ENCODE measurements at regions not wholly inside any gene's neighbourhood (a gene's known extent, or its start where the extent isn't known, plus 50 kb on each side); places are given as distances from the start of the nearest gene placed in this dataset.

- TF ChIP-seq EZH2 (IDR thresholded peaks at IDR 0.05; ENCODE audit: borderline replicate concordance, low read depth, low read length, severe bottlenecking) (no peak), CTCF (IDR thresholded peaks at IDR 0.05; ENCODE audit: borderline replicate concordance, extremely low read depth, low read length, poor library complexity, severe bottlenecking) (no peak)
Observed at GRCh38 chr3:135412475-135412874, 553.1 kb upstream of the PPP2R3A start.

GRCh38 chr3:135416182-135416581 is 549.3 kb upstream of the PPP2R3A start:
- no peak for DNase-seq
- no peaks in the 10 kb centered on the region for H3K9me3 ChIP-seq (ENCODE audit: insufficient read depth, low read length, severe bottlenecking)
- H3K9ac ChIP-seq (ENCODE audit: low read depth, low read length) = no peak overlapping the region
- H3K27me3 ChIP-seq (ENCODE audit: insufficient read depth, low read length, poor library complexity) = peaks cover 8% of the 10 kb centered on the region
- no peaks in the 10 kb centered on the region for H3K36me3 ChIP-seq (ENCODE audit: insufficient read depth, low read length)
- no peak overlapping the region for H3K27ac ChIP-seq (ENCODE audit: low read length)
- no peak overlapping the region for H2AFZ ChIP-seq (ENCODE audit: low read depth, low read length)
- no peak overlapping the region for H3K4me3 ChIP-seq (ENCODE audit: low read depth in 1 of 2, low read length in 2 of 2)
- TF ChIP-seq CTCF (IDR thresholded peaks at IDR 0.05; ENCODE audit: borderline replicate concordance, extremely low read depth, low read length, poor library complexity, severe bottlenecking) (no peak), EZH2 (IDR thresholded peaks at IDR 0.05; ENCODE audit: borderline replicate concordance, low read depth, low read length, severe bottlenecking) (no peak)
- no peaks in the 10 kb centered on the region for H3K79me2 ChIP-seq (ENCODE audit: insufficient read depth, low read length)
- no peaks in the 10 kb centered on the region for H4K20me1 ChIP-seq (ENCODE audit: insufficient read depth, low read length)
- H3K4me1 ChIP-seq (ENCODE audit: insufficient read depth, low read length) = no peaks in the 10 kb centered on the region
- H3K4me2 ChIP-seq (ENCODE audit: insufficient read depth, low read length) = no peak overlapping the region
- ATAC-seq (ENCODE audit: insufficient read depth, low read depth) = no peak

More at GRCh38 chr3:135412475-135412874, 553.1 kb upstream of the PPP2R3A start:
- Histone ChIP-seq H3K27me3 (ENCODE audit: insufficient read depth, low read length, poor library complexity) (peaks cover 10% of the 10 kb centered on the region), H2AFZ (ENCODE audit: low read depth, low read length) (no peak overlapping the region), H3K9ac (ENCODE audit: low read depth, low read length) (no peak overlapping the region), H3K4me3 (ENCODE audit: low read depth in 1 of 2, low read length in 2 of 2) (no peak overlapping the region), H3K9me3 (ENCODE audit: insufficient read depth, low read length, severe bottlenecking) (no peaks in the 10 kb centered on the region), H3K4me1 (ENCODE audit: insufficient read depth, low read length) (no peaks in the 10 kb centered on the region), H3K79me2 (ENCODE audit: insufficient read depth, low read length) (no peaks in the 10 kb centered on the region), H3K36me3 (ENCODE audit: insufficient read depth, low read length) (no peaks in the 10 kb centered on the region), H4K20me1 (ENCODE audit: insufficient read depth, low read length) (no peaks in the 10 kb centered on the region), H3K4me2 (ENCODE audit: insufficient read depth, low read length) (no peak overlapping the region), H3K27ac (ENCODE audit: low read length) (no peak overlapping the region)
- DNase-seq (no peak), ATAC-seq (ENCODE audit: insufficient read depth, low read depth) (no peak)

DNA sequence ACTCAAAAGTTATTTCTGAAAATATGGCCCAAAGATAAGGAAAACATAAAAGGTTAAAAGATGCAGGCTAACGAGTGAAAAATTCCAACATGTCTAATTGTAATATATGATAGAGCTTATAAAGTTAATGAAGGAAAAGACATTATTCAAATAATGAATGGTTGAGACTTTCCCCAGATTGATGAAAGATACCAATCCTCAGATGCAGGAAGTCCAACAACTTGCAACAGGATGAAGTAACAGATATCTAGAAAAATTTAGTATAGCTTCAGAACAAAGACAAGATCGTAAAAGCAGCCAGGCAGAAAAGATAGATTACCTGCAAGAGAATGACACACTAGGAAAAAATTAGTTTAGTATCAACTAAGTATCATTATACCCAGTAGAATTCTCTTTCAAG is 546.4 kb upstream of the PPP2R3A start:
- DNase-seq (no peak), ATAC-seq (ENCODE audit: insufficient read depth, low read depth) (no peak)
- Histone ChIP-seq H3K27ac (ENCODE audit: low read length) (no peak overlapping the region), H3K4me2 (ENCODE audit: insufficient read depth, low read length) (no peak overlapping the region), H2AFZ (ENCODE audit: low read depth, low read length) (no peak overlapping the region), H3K9ac (ENCODE audit: low read depth, low read length) (no peak overlapping the region), H3K4me3 (ENCODE audit: low read depth in 1 of 2, low read length in 2 of 2) (no peak overlapping the region), H3K9me3 (ENCODE audit: insufficient read depth, low read length, severe bottlenecking) (no peaks in the 10 kb centered on the region), H4K20me1 (ENCODE audit: insufficient read depth, low read length) (no peaks in the 10 kb centered on the region), H3K27me3 (ENCODE audit: insufficient read depth, low read length, poor library complexity) (peaks cover 3% of the 10 kb centered on the region), H3K4me1 (ENCODE audit: insufficient read depth, low read length) (no peaks in the 10 kb centered on the region), H3K79me2 (ENCODE audit: insufficient read depth, low read length) (no peaks in the 10 kb centered on the region), H3K36me3 (ENCODE audit: insufficient read depth, low read length) (no peaks in the 10 kb centered on the region)
- no peak for TF ChIP-seq EZH2 (IDR thresholded peaks at IDR 0.05; ENCODE audit: borderline replicate concordance, low read depth, low read length, severe bottlenecking)
- no peak for TF ChIP-seq CTCF (IDR thresholded peaks at IDR 0.05; ENCODE audit: borderline replicate concordance, extremely low read depth, low read length, poor library complexity, severe bottlenecking)

DNA sequence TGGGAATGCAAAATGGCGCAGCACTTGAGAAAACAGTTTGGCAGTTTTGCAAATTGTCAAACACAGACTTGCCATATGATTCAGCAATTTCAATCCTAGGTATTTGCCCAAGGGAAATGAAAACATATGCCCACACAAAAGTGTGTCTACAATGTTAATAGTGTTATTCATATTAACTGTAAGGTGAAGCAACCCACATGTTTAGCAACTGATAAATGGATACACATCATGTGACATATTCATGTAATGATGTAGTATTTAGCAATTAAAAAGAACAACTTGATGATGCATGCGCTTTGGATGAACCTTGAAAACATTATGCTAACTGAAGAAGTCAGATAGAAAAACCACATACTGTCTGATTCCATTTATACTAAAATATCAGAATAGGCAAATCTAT is 539.0 kb upstream of the PPP2R3A start:
- no peak overlapping the region for H3K9ac ChIP-seq (ENCODE audit: low read depth, low read length)
- H3K9me3 ChIP-seq (ENCODE audit: insufficient read depth, low read length, severe bottlenecking) = no peaks in the 10 kb centered on the region
- H2AFZ ChIP-seq (ENCODE audit: low read depth, low read length) = no peak overlapping the region
- H4K20me1 ChIP-seq (ENCODE audit: insufficient read depth, low read length) = no peaks in the 10 kb centered on the region
- H3K36me3 ChIP-seq (ENCODE audit: insufficient read depth, low read length) = no peaks in the 10 kb centered on the region
- H3K4me1 ChIP-seq (ENCODE audit: insufficient read depth, low read length) = no peaks in the 10 kb centered on the region
- no peak overlapping the region for H3K4me2 ChIP-seq (ENCODE audit: insufficient read depth, low read length)
- no peak for ATAC-seq (ENCODE audit: insufficient read depth, low read depth)
- no peaks in the 10 kb centered on the region for H3K79me2 ChIP-seq (ENCODE audit: insufficient read depth, low read length)
- no peak for DNase-seq
- no peaks in the 10 kb centered on the region for H3K27me3 ChIP-seq (ENCODE audit: insufficient read depth, low read length, poor library complexity)
- H3K4me3 ChIP-seq (ENCODE audit: low read depth in 1 of 2, low read length in 2 of 2) = no peak overlapping the region
- H3K27ac ChIP-seq (ENCODE audit: low read length) = no peak overlapping the region
- no peak for TF ChIP-seq EZH2 (IDR thresholded peaks at IDR 0.05; ENCODE audit: borderline replicate concordance, low read depth, low read length, severe bottlenecking)
- TF ChIP-seq CTCF (IDR thresholded peaks at IDR 0.05; ENCODE audit: borderline replicate concordance, extremely low read depth, low read length, poor library complexity, severe bottlenecking) = no peak

Data from DND-41 (cell line).